H9 (cell line): ENCODE measurements at regions not wholly inside any gene's neighbourhood (a gene's known extent, or its start where the extent isn't known, plus 50 kb on each side); places are given as distances from the start of the nearest gene placed in this dataset.

Source experiments
- DNase-seq: peaks from one replicate; pipeline ENCODE4 v3.0.0-alpha.2; 2017
- H2AFZ ChIP-seq: one replicate; pipeline ENCODE4 v1.6.1; 2013; ENCODE audit warnings: mild to moderate bottlenecking, low read length, control low read depth, moderate library complexity
- H2AK5ac ChIP-seq: 2 replicates; pipeline ENCODE4 v1.6.1; 2013; ENCODE audit warnings: low read length, control low read depth, mixed read lengths; ENCODE audit not compliant: insufficient read length
- H2BK120ac ChIP-seq: one replicate; pipeline ENCODE4 v1.6.1; 2013; ENCODE audit warnings: low read depth, mild to moderate bottlenecking, low read length, control low read depth, inconsistent platforms; ENCODE audit not compliant: poor library complexity, severe bottlenecking
- H2BK12ac ChIP-seq: 2 replicates; pipeline ENCODE4 v1.6.1; 2013; ENCODE audit warnings: low read length, control low read depth, mixed read lengths, low read depth; ENCODE audit not compliant: insufficient read length
- H2BK15ac ChIP-seq: 2 replicates; pipeline ENCODE4 v1.6.1; 2013; ENCODE audit warnings: low read depth, low read length, control low read depth
- H2BK20ac ChIP-seq: one replicate; pipeline ENCODE4 v1.6.1; 2013; ENCODE audit warnings: low read depth, mild to moderate bottlenecking, low read length, control low read depth, inconsistent platforms; ENCODE audit not compliant: poor library complexity, severe bottlenecking
- H2BK5ac ChIP-seq: 2 replicates; pipeline ENCODE4 v1.6.1; 2013; ENCODE audit warnings: low read length, control low read depth, mixed read lengths; ENCODE audit not compliant: insufficient read length
- H3K14ac ChIP-seq: 2 replicates; pipeline ENCODE4 v1.6.1; 2013; ENCODE audit warnings: low read length, control low read depth; ENCODE audit not compliant: insufficient read depth
- H3K18ac ChIP-seq: 2 replicates; pipeline ENCODE4 v1.6.1; 2013; ENCODE audit warnings: low read depth, mild to moderate bottlenecking, mixed read lengths, low read length, control low read depth; ENCODE audit not compliant: insufficient read length
- H3K23ac ChIP-seq: 2 replicates; pipeline ENCODE4 v1.6.1; 2013; ENCODE audit warnings: low read length, control low read depth, mixed read lengths, low read depth; ENCODE audit not compliant: insufficient read length
- H3K23me2 ChIP-seq: 2 replicates; pipeline ENCODE4 v1.6.1; 2013; ENCODE audit warnings: low read depth, mild to moderate bottlenecking, mixed read lengths, low read length, control low read depth; ENCODE audit not compliant: insufficient read length, poor library complexity, severe bottlenecking
- H3K27ac ChIP-seq: 2 replicates; pipeline ENCODE4 v1.5.1; 2013; ENCODE audit warnings: low read length, control low read depth, mixed read lengths, low read depth; ENCODE audit not compliant: insufficient read length
- H3K27me3 ChIP-seq: 2 replicates; pipeline ENCODE4 v1.6.1; 2013; ENCODE audit warnings: low read length, control low read depth, inconsistent platforms; ENCODE audit not compliant: insufficient read depth
- H3K4ac ChIP-seq: 2 replicates; pipeline ENCODE4 v1.6.1; 2013; ENCODE audit warnings: low read depth, mild to moderate bottlenecking, control low read depth, inconsistent platforms, low read length, moderate library complexity
- H3K4me1 ChIP-seq: 2 replicates; pipeline ENCODE4 v1.6.1; 2013; ENCODE audit warnings: low read length, control low read depth, inconsistent platforms; ENCODE audit not compliant: insufficient read depth
- H3K4me2 ChIP-seq: 2 replicates; pipeline ENCODE4 v1.6.1; 2013; ENCODE audit warnings: low read length, control low read depth, mixed read lengths; ENCODE audit not compliant: insufficient read length, insufficient read depth
- H3K56ac ChIP-seq: 2 replicates; pipeline ENCODE4 v1.6.1; 2013; ENCODE audit warnings: low read depth, mild to moderate bottlenecking, mixed read lengths, low read length, control low read depth; ENCODE audit not compliant: insufficient read length
- H3K79me1 ChIP-seq: 2 replicates; pipeline ENCODE4 v1.6.1; 2013; ENCODE audit warnings: low read depth, mild to moderate bottlenecking, moderate library complexity, low read length, control low read depth, inconsistent platforms; ENCODE audit not compliant: insufficient read depth, poor library complexity, severe bottlenecking
- H3K79me2 ChIP-seq: 2 replicates; pipeline ENCODE4 v1.6.1; 2013; ENCODE audit warnings: low read length, control low read depth, inconsistent platforms; ENCODE audit not compliant: insufficient read depth
- H3K9ac ChIP-seq: 2 replicates; pipeline ENCODE4 v1.6.1; 2013; ENCODE audit warnings: low read length, control low read depth, mixed read lengths; ENCODE audit not compliant: insufficient read length; ENCODE audit errors: extremely low read depth
- H3K9me3 ChIP-seq: one replicate; pipeline ENCODE4 v1.6.1; 2013; ENCODE audit warnings: low read depth, low read length, inconsistent platforms; ENCODE audit not compliant: control insufficient read depth
- H3T11ph ChIP-seq: one replicate; pipeline ENCODE4 v1.6.1; 2013; ENCODE audit warnings: mild to moderate bottlenecking, low read length, control low read depth, inconsistent platforms
- H4K20me1 ChIP-seq: one replicate; pipeline ENCODE4 v1.6.1; 2013; ENCODE audit not compliant: control insufficient read depth, insufficient read length, insufficient read depth
- H4K5ac ChIP-seq: 2 replicates; pipeline ENCODE4 v1.6.1; 2013; ENCODE audit warnings: low read depth, mild to moderate bottlenecking, mixed read lengths, low read length, control low read depth; ENCODE audit not compliant: insufficient read length
- H4K8ac ChIP-seq: replicated peaks from 2 replicates; pipeline ENCODE4 v1.6.1; 2013; ENCODE audit warnings: low read length, control low read depth, mixed read lengths, low read depth; ENCODE audit not compliant: insufficient read length
- H4K91ac ChIP-seq: 2 replicates; pipeline ENCODE4 v1.6.1; 2013; ENCODE audit warnings: low read depth, mild to moderate bottlenecking, moderate library complexity, mixed read lengths, low read length, control low read depth; ENCODE audit not compliant: insufficient read length
- H3K27ac Mint-ChIP-seq, 3 experiments: 2 replicates in 2 of 3; 3 replicates in 1 of 3; pipeline ENCODE4 v1.8.0; 2020 to 2021; ENCODE audit warnings: mixed read lengths in 3 of 3, mild to moderate bottlenecking in 1 of 3, moderate library complexity in 1 of 3
- H3K27me3 Mint-ChIP-seq: 2 replicates; pipeline ENCODE4 v1.8.0; 2021; ENCODE audit warnings: low read depth, mild to moderate bottlenecking, moderate library complexity, mixed read lengths
- H3K36me3 Mint-ChIP-seq, 3 experiments: 2 replicates in 2 of 3; 3 replicates in 1 of 3; pipeline ENCODE4 v1.8.0; 2020 to 2021; ENCODE audit warnings: low read depth in 3 of 3, mixed read lengths in 3 of 3; ENCODE audit not compliant: insufficient read depth in 1 of 3
- H3K4me1 Mint-ChIP-seq, 2 experiments: 2 replicates each; pipeline ENCODE4 v1.8.0; 2020; ENCODE audit warnings: mixed read lengths in 2 of 2
- H3K4me3 Mint-ChIP-seq, 2 experiments: 2 replicates in 1 of 2; 3 replicates in 1 of 2; pipeline ENCODE4 v1.8.0; 2020 to 2021; ENCODE audit warnings: mild to moderate bottlenecking in 2 of 2, mixed read lengths in 2 of 2, moderate library complexity in 1 of 2
- H3K9me3 Mint-ChIP-seq, 2 experiments: 2 replicates in 1 of 2; 3 replicates in 1 of 2; pipeline ENCODE4 v1.8.0; 2020; ENCODE audit warnings: mild to moderate bottlenecking in 2 of 2, mixed read lengths in 2 of 2, moderate library complexity in 1 of 2
- WGBS: extraction: QIAGEN DNeasy Blood & Tissue Kit; methylation state at CpG from one replicate; pipeline ENCODE4 v1.1.7; 2013; ENCODE audit warnings: missing lambda C conversion rate, low lambda C conversion rate, mixed read lengths; ENCODE audit not compliant: insufficient read length; ENCODE audit errors: extremely low coverage; 5-methylcytosine and 5-hydroxymethylcytosine counted together
- TF ChIP-seq, protein P1 (sequence below): fragments of 200-600 bp; sonication (generic); conservative IDR thresholded peaks from 3 replicates; pipeline ENCODE4 v1.8.0; 2021; ENCODE audit warnings: antibody characterized with exemption, mild to moderate bottlenecking

DNA sequence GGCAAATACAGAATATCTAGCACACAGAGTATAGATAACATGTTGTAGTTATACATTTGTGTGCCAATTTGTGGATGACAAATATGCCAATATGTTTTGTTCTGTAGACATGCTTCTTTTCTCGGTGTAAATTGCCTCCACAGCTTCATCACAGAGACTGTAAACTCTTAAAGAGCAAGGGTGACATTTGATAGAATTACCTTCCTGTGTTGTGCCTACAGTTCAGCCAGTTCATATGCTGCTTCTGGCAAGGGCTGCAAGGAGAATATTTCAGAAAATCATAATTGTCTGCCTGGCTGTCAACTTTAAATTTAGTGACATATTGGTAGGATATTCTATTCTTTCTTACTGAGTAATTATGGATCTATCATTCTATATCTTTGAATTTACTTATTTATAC lies 155.1 kb downstream of the MAT2B start:
- no peak overlapping the region for H3K27ac Mint-ChIP-seq
- TF ChIP-seq, protein P1, sequence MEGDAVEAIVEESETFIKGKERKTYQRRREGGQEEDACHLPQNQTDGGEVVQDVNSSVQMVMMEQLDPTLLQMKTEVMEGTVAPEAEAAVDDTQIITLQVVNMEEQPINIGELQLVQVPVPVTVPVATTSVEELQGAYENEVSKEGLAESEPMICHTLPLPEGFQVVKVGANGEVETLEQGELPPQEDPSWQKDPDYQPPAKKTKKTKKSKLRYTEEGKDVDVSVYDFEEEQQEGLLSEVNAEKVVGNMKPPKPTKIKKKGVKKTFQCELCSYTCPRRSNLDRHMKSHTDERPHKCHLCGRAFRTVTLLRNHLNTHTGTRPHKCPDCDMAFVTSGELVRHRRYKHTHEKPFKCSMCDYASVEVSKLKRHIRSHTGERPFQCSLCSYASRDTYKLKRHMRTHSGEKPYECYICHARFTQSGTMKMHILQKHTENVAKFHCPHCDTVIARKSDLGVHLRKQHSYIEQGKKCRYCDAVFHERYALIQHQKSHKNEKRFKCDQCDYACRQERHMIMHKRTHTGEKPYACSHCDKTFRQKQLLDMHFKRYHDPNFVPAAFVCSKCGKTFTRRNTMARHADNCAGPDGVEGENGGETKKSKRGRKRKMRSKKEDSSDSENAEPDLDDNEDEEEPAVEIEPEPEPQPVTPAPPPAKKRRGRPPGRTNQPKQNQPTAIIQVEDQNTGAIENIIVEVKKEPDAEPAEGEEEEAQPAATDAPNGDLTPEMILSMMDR: no peak
- no peaks in the 10 kb centered on the region for H3K79me1 ChIP-seq

More for the DNA sequence above, 155.1 kb downstream of the MAT2B start:
- no peak overlapping the region for H3K9ac ChIP-seq
- H3K27ac ChIP-seq: no peak overlapping the region
- H3K4me1 ChIP-seq: no peaks in the 10 kb centered on the region
- H3K23ac ChIP-seq: no peak overlapping the region
- H3K18ac ChIP-seq: no peak overlapping the region
- no peak overlapping the region for H2BK120ac ChIP-seq
- H2AFZ ChIP-seq: no peak overlapping the region
- no peak overlapping the region for H2BK5ac ChIP-seq
- no peak overlapping the region for H3K14ac ChIP-seq
- H3K79me2 ChIP-seq: no peaks in the 10 kb centered on the region
- no peaks in the 10 kb centered on the region for H3K9me3 ChIP-seq
- H2BK12ac ChIP-seq: no peak overlapping the region
- no peak overlapping the region for H3K56ac ChIP-seq
- peaks cover 2% of the 10 kb centered on the region for H4K20me1 ChIP-seq
- H3K4me3 Mint-ChIP-seq: no peak overlapping the region
- WGBS: no CpG with 5 or more reads among the region's 1 CpG
- no peak overlapping the region for H3K4me2 ChIP-seq
- H3K23me2 ChIP-seq: no peaks in the 10 kb centered on the region
- no peaks in the 10 kb centered on the region for H3K27me3 ChIP-seq
- H4K91ac ChIP-seq: no peak overlapping the region
- no peak overlapping the region for H3T11ph ChIP-seq
- no peak overlapping the region for H2AK5ac ChIP-seq
- H4K5ac ChIP-seq: no peak overlapping the region
- DNase-seq: no peak
- H3K36me3 Mint-ChIP-seq: no peaks in the 10 kb centered on the region
- H2BK15ac ChIP-seq: no peak overlapping the region
- H3K9me3 Mint-ChIP-seq: no peaks in the 10 kb centered on the region
- H2BK20ac ChIP-seq: no peak overlapping the region
- no peaks in the 10 kb centered on the region; the same call in 1 of the 2 replicates for H3K27me3 Mint-ChIP-seq
- no peaks in the 10 kb centered on the region for H3K4me1 Mint-ChIP-seq
- no peak overlapping the region for H4K8ac ChIP-seq
- no peak overlapping the region for H3K4ac ChIP-seq
